Naive thymus-derived CD4-positive, alpha-beta T cell (primary cell): ENCODE measurements at regions not wholly inside any gene's neighbourhood (a gene's known extent, or its start where the extent isn't known, plus 50 kb on each side); places are given as distances from the start of the nearest gene placed in this dataset.
"Not testable (repeated sequence)": the region's sequence is repeated elsewhere in the genome, so short reads cannot be mapped to it uniquely, and the experiment has no call there.

Experiments
- ATAC-seq: fragments of 150-1000 bp; cut with Tn5 transposase; 2 replicates; pipeline ENCODE4 v1.10.0; 2021; ENCODE audit warnings: mild to moderate bottlenecking, moderate library complexity
- CTCF ChIA-PET: fragments of 350-600 bp; sonication (Branson Sonifier 250); formaldehyde crosslinking; loops from one replicate; lab custom pipeline; 2021; ENCODE audit warnings: antibody characterized with exemption; lab: Charles Lee
- POLR2A ChIA-PET: fragments of 350-600 bp; sonication (Branson Sonifier 250); formaldehyde crosslinking; loops from one replicate; lab custom pipeline; 2021; ENCODE audit warnings: antibody characterized with exemption, inconsistent platforms; lab: Charles Lee
- DNase-seq, 9 donors: peaks; one replicate each; pipeline versions ENCODE4 v3.0.0 to v3.0.0-alpha.2; 2020 to 2022; ENCODE audit warnings: mixed read lengths in 1 of 9
- H3K27ac ChIP-seq: one replicate; pipeline ENCODE4 v1.7.0; 2013; ENCODE audit warnings: mild to moderate bottlenecking, low read depth, low read length, moderate library complexity
- H3K27me3 ChIP-seq, 2 donors: one replicate each; pipeline ENCODE4 v1.7.0; 2013; ENCODE audit warnings: low read length in 2 of 2, mild to moderate bottlenecking in 2 of 2, moderate library complexity in 2 of 2; ENCODE audit not compliant: control insufficient read depth in 2 of 2, insufficient read depth in 2 of 2
- H3K36me3 ChIP-seq, 3 experiments: 1 replicate in 2 of 3; 2 replicates in 1 of 3; pipeline ENCODE4 v1.7.0; 2013; ENCODE audit warnings: low read length in 3 of 3, mild to moderate bottlenecking in 3 of 3, moderate library complexity in 1 of 3; ENCODE audit not compliant: insufficient read depth in 3 of 3, control insufficient read depth in 2 of 3
- H3K4me1 ChIP-seq, 2 donors: one replicate each; pipeline ENCODE4 v1.7.0; 2013; ENCODE audit warnings: low read length in 2 of 2, mild to moderate bottlenecking in 2 of 2, moderate library complexity in 1 of 2; ENCODE audit not compliant: control insufficient read depth in 2 of 2, insufficient read depth in 2 of 2
- H3K4me3 ChIP-seq: 2 replicates; pipeline ENCODE4 v1.7.0; 2013; ENCODE audit warnings: mild to moderate bottlenecking, low read length
- H3K9me3 ChIP-seq, 3 experiments: 1 replicate in 2 of 3; 2 replicates in 1 of 3; pipeline ENCODE4 v1.7.0; 2013; ENCODE audit warnings: low read length in 3 of 3; ENCODE audit not compliant: control insufficient read depth in 2 of 3
- H3K27ac Mint-ChIP-seq, 9 donors: one replicate each; pipeline ENCODE4 v1.8.0; 2020 to 2022; ENCODE audit warnings: mixed read lengths in 9 of 9, mild to moderate bottlenecking in 8 of 9, moderate library complexity in 5 of 9, inconsistent platforms in 2 of 9
- H3K27me3 Mint-ChIP-seq, 5 donors: one replicate each; pipeline ENCODE4 v1.8.0; 2021 to 2022; ENCODE audit warnings: mixed read lengths in 5 of 5, mild to moderate bottlenecking in 1 of 5
- H3K36me3 Mint-ChIP-seq, 5 donors: one replicate each; pipeline ENCODE4 v1.8.0; 2020 to 2022; ENCODE audit warnings: mixed read lengths in 5 of 5, mild to moderate bottlenecking in 3 of 5, inconsistent platforms in 1 of 5
- H3K4me1 Mint-ChIP-seq, 7 donors: one replicate each; pipeline ENCODE4 v1.8.0; 2020 to 2022; ENCODE audit warnings: mixed read lengths in 7 of 7, mild to moderate bottlenecking in 3 of 7, inconsistent platforms in 1 of 7
- H3K4me3 Mint-ChIP-seq, 10 donors: one replicate each; pipeline ENCODE4 v1.8.0; 2020 to 2022; ENCODE audit warnings: mild to moderate bottlenecking in 10 of 10, mixed read lengths in 10 of 10, moderate library complexity in 6 of 10, inconsistent platforms in 2 of 10
- H3K9me3 Mint-ChIP-seq, 11 donors: one replicate each; pipeline ENCODE4 v1.8.0; 2020 to 2022; ENCODE audit warnings: mixed read lengths in 11 of 11, mild to moderate bottlenecking in 4 of 11, inconsistent platforms in 1 of 11, moderate library complexity in 1 of 11
- intact Hi-C, 2 donors: fragments of 100-400 bp; cut with micrococcal nuclease; formaldehyde crosslinking; loops; one replicate each; pipeline ENCODE4 v1.15.1; 2023

- DNase-seq, H3K9me3 ChIP-seq, H3K36me3 ChIP-seq, ATAC-seq, H3K4me3 Mint-ChIP-seq, H3K4me1 Mint-ChIP-seq, H3K27ac ChIP-seq, H3K4me3 ChIP-seq, POLR2A ChIA-PET, CTCF ChIA-PET, H3K36me3 Mint-ChIP-seq, H3K27me3 ChIP-seq, H3K27ac Mint-ChIP-seq, H3K9me3 Mint-ChIP-seq, intact Hi-C loops, H3K4me1 ChIP-seq: not testable (repeated sequence)
- peaks cover 32 to 52% (median 44%) of the 10 kb centered on the region in 5 donors for H3K27me3 Mint-ChIP-seq
These were observed 123.8 kb upstream of the ZNF469 start for GRCh38 chr16:88258764-88259525.

- DNase-seq, CTCF ChIA-PET, H3K36me3 Mint-ChIP-seq, intact Hi-C loops, H3K4me3 Mint-ChIP-seq, H3K36me3 ChIP-seq, POLR2A ChIA-PET, H3K27me3 ChIP-seq, H3K27ac Mint-ChIP-seq, H3K4me1 Mint-ChIP-seq, H3K9me3 Mint-ChIP-seq, ATAC-seq, H3K4me3 ChIP-seq, H3K4me1 ChIP-seq, H3K9me3 ChIP-seq, H3K27ac ChIP-seq: not testable (repeated sequence)
- peaks cover 31 to 56% (median 44%) of the 10 kb centered on the region in 5 donors for H3K27me3 Mint-ChIP-seq
These were observed 123.2 kb upstream of the ZNF469 start for GRCh38 chr16:88259538-88259937.

GRCh38 chr16:88260146-88260545 lies 122.6 kb upstream of the ZNF469 start:
- POLR2A ChIA-PET, intact Hi-C loops, H3K36me3 ChIP-seq, CTCF ChIA-PET, H3K27ac Mint-ChIP-seq, H3K4me3 ChIP-seq, H3K36me3 Mint-ChIP-seq, DNase-seq, ATAC-seq, H3K9me3 Mint-ChIP-seq, H3K9me3 ChIP-seq, H3K4me1 ChIP-seq, H3K4me3 Mint-ChIP-seq, H3K27me3 ChIP-seq, H3K4me1 Mint-ChIP-seq, H3K27ac ChIP-seq: not testable (repeated sequence)
- H3K27me3 Mint-ChIP-seq = peaks cover 26 to 58% (median 40%) of the 10 kb centered on the region in 5 donors

- CTCF ChIA-PET, H3K9me3 Mint-ChIP-seq, ATAC-seq, POLR2A ChIA-PET, H3K4me3 Mint-ChIP-seq, DNase-seq, H3K36me3 Mint-ChIP-seq, H3K36me3 ChIP-seq, intact Hi-C loops, H3K27ac Mint-ChIP-seq, H3K4me3 ChIP-seq, H3K4me1 ChIP-seq, H3K9me3 ChIP-seq, H3K27ac ChIP-seq, H3K27me3 ChIP-seq, H3K4me1 Mint-ChIP-seq: not testable (repeated sequence)
- peaks cover 20 to 58% (median 32%) of the 10 kb centered on the region in 5 donors for H3K27me3 Mint-ChIP-seq
These were observed 121.7 kb upstream of the ZNF469 start for GRCh38 chr16:88260881-88261665.

- H3K4me3 ChIP-seq, H3K27ac Mint-ChIP-seq, H3K9me3 ChIP-seq, H3K36me3 Mint-ChIP-seq, H3K27me3 ChIP-seq, POLR2A ChIA-PET, H3K9me3 Mint-ChIP-seq, H3K36me3 ChIP-seq, H3K4me1 ChIP-seq, H3K27ac ChIP-seq, ATAC-seq, H3K4me1 Mint-ChIP-seq, CTCF ChIA-PET, H3K4me3 Mint-ChIP-seq, DNase-seq, intact Hi-C loops: not testable (repeated sequence)
- H3K27me3 Mint-ChIP-seq = peaks cover 20 to 53% (median 26%) of the 10 kb centered on the region in 5 donors
These were observed 120.7 kb upstream of the ZNF469 start for GRCh38 chr16:88261814-88262605.

- CTCF ChIA-PET, H3K4me1 Mint-ChIP-seq, H3K27me3 ChIP-seq, H3K36me3 ChIP-seq, ATAC-seq, DNase-seq, H3K4me3 ChIP-seq, H3K9me3 Mint-ChIP-seq, H3K27ac ChIP-seq, H3K4me1 ChIP-seq, H3K4me3 Mint-ChIP-seq, POLR2A ChIA-PET, H3K9me3 ChIP-seq, H3K27ac Mint-ChIP-seq, intact Hi-C loops, H3K36me3 Mint-ChIP-seq: not testable (repeated sequence)
- H3K27me3 Mint-ChIP-seq = peaks cover 12 to 43% (median 17%) of the 10 kb centered on the region in 5 donors
These were observed 119.7 kb upstream of the ZNF469 start for GRCh38 chr16:88262858-88263563.
